Caco-2 (cell line): ENCODE measurements at regions not wholly inside any gene's neighbourhood (a gene's known extent, or its start where the extent isn't known, plus 50 kb on each side); places are given as distances from the start of the nearest gene placed in this dataset.
"Not testable (repeated sequence)": the region's sequence is repeated elsewhere in the genome, so short reads cannot be mapped to it uniquely, and the experiment has no call there.

Experiments
- BruUV-seq: library from RNA; stranded (reverse); fragments of 400-500 nt; replicated peaks from 2 replicates; lab custom pipeline; 2021; lab: Mats Ljungman, UMichigan
- CTCF ChIA-PET: fragments of 300-600 bp; sonication (Branson Sonifier 250); formaldehyde crosslinking; loops from one replicate; lab custom pipeline; 2022; ENCODE audit warnings: antibody characterized with exemption; lab: Charles Lee
- POLR2A ChIA-PET: fragments of 300-600 bp; sonication (Branson Sonifier 250); formaldehyde crosslinking; loops from one replicate; lab custom pipeline; 2022; ENCODE audit warnings: antibody characterized with exemption; lab: Charles Lee
- DNase-seq, 2 experiments: peaks; one replicate each; pipeline versions ENCODE4 v3.0.0 to v3.0.0-alpha.2; 2020 to 2022
- H3K27me3 ChIP-seq: replicated peaks from 2 replicates; pipeline ENCODE4 v1.6.0; 2011; ENCODE audit warnings: low read length; ENCODE audit not compliant: control insufficient read depth, insufficient read depth
- H3K36me3 ChIP-seq: 2 replicates; pipeline ENCODE4 v1.5.1; 2011; ENCODE audit warnings: low read length; ENCODE audit not compliant: control insufficient read depth, insufficient read depth
- H3K4me1 ChIP-seq: fragments of 250-450 bp; sonication (Bioruptor Pico); 2 replicates; pipeline ENCODE4 v1.5.1; 2020; ENCODE audit warnings: mild to moderate bottlenecking
- H3K4me3 ChIP-seq: 2 replicates; pipeline ENCODE4 v1.5.1; 2011; ENCODE audit warnings: low read depth, mild to moderate bottlenecking, control low read depth, low read length
- H3K9me3 ChIP-seq: fragments of 250-450 bp; sonication (Bioruptor Pico); 2 replicates; pipeline ENCODE4 v1.5.1; 2020; ENCODE audit warnings: mild to moderate bottlenecking, moderate library complexity
- H3K27ac Mint-ChIP-seq: one replicate; pipeline ENCODE4 v1.8.0; 2022; ENCODE audit warnings: mixed read lengths; ENCODE audit not compliant: unreplicated experiment
- H3K27me3 Mint-ChIP-seq: one replicate; pipeline ENCODE4 v1.8.0; 2022; ENCODE audit warnings: mixed read lengths; ENCODE audit not compliant: insufficient read depth, unreplicated experiment
- H3K36me3 Mint-ChIP-seq: one replicate; pipeline ENCODE4 v1.8.0; 2022; ENCODE audit warnings: mild to moderate bottlenecking, mixed read lengths; ENCODE audit not compliant: insufficient read depth, unreplicated experiment
- H3K4me1 Mint-ChIP-seq: one replicate; pipeline ENCODE4 v1.8.0; 2022; ENCODE audit warnings: low read depth, mixed read lengths; ENCODE audit not compliant: unreplicated experiment
- H3K4me3 Mint-ChIP-seq: one replicate; pipeline ENCODE4 v1.8.0; 2022; ENCODE audit warnings: mild to moderate bottlenecking, moderate library complexity, mixed read lengths; ENCODE audit not compliant: unreplicated experiment
- H3K9me3 Mint-ChIP-seq: one replicate; pipeline ENCODE4 v1.8.0; 2022; ENCODE audit warnings: mixed read lengths; ENCODE audit not compliant: unreplicated experiment
- intact Hi-C: fragments of 100-400 bp; cut with micrococcal nuclease; formaldehyde crosslinking; loops from one replicate; pipeline ENCODE4 v1.10.0; 2022; ENCODE audit not compliant: unreplicated experiment
- TF ChIP-seq, protein P1 (sequence below), 2 experiments: fragments of 200-600 bp in 1 of 2; IDR thresholded peaks; 1 replicate in 1 of 2; 2 replicates in 1 of 2; pipeline versions ENCODE4 v1.5.1 to v1.8.0; 2011 to 2022; ENCODE audit warnings: antibody characterized with exemption in 1 of 2, control low read depth in 1 of 2, inconsistent platforms in 1 of 2, low read depth in 1 of 2, low read length in 1 of 2, mild to moderate bottlenecking in 1 of 2, moderate library complexity in 1 of 2; ENCODE audit not compliant: insufficient read depth in 1 of 2, severe bottlenecking in 1 of 2, unreplicated experiment in 1 of 2

DNA sequence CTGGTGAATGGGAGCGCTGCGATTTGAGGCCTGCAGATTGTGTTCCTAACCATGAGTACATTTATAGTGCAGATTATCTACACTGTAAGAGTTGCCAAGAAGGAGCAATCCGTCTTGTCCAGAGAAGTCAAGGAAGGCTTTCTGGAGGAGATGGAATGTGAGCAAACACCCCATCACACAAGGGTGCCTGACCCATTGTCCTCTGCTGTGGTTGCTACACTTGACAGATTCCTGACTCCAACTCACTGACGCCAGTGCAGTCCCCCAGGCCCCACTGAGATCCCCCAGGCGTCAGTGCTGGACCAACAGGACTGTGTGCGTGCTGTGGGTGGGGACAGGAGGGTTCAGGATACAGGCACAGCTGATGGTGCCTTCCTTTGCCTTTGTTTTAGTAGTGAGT, 135.9 kb upstream of the TPM1 start:
- peaks cover 12% of the 10 kb centered on the region for H3K4me1 Mint-ChIP-seq
- H3K4me3 Mint-ChIP-seq = no peak overlapping the region
- H3K36me3 Mint-ChIP-seq = no peaks in the 10 kb centered on the region

DNA sequence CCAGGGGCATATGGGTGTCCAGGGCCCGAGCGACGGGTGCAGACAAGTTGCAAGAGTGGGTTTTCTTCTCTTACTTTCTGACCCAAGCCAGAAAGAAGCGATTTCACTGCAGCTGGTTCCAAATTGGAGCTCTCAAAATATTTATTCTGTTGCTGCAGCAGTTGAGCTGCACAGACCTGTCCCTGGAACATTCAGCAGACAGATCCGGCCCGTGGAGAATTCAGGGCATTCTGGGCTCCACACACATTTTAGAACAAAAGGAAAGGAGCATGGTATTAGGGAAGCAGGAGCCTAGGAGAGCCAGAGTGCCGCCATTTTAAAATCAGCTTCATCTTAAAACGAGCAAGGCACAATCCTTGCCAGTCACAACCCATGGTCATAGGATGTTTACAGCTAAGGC, 135.3 kb upstream of the TPM1 start:
- H3K4me1 Mint-ChIP-seq = peaks cover 14% of the 10 kb centered on the region
- H3K9me3 Mint-ChIP-seq = no peaks in the 10 kb centered on the region
- TF ChIP-seq, protein P1, sequence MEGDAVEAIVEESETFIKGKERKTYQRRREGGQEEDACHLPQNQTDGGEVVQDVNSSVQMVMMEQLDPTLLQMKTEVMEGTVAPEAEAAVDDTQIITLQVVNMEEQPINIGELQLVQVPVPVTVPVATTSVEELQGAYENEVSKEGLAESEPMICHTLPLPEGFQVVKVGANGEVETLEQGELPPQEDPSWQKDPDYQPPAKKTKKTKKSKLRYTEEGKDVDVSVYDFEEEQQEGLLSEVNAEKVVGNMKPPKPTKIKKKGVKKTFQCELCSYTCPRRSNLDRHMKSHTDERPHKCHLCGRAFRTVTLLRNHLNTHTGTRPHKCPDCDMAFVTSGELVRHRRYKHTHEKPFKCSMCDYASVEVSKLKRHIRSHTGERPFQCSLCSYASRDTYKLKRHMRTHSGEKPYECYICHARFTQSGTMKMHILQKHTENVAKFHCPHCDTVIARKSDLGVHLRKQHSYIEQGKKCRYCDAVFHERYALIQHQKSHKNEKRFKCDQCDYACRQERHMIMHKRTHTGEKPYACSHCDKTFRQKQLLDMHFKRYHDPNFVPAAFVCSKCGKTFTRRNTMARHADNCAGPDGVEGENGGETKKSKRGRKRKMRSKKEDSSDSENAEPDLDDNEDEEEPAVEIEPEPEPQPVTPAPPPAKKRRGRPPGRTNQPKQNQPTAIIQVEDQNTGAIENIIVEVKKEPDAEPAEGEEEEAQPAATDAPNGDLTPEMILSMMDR (IDR thresholded peaks at IDR 0.05; ENCODE audit: insufficient read depth in 1 of 2, low read depth in 1 of 2, low read length in 1 of 2, severe bottlenecking in 1 of 2, unreplicated experiment in 1 of 2) = no peak
- H3K9me3 ChIP-seq = no peaks in the 10 kb centered on the region
- CTCF ChIA-PET = interaction anchor here (0.6 kb wide), 1 partner anchor 128 kb away, joined by 3 read pairs; no protein-coding TSS in a partner anchor
- H3K27me3 ChIP-seq = no peaks in the 10 kb centered on the region
- 0 out of 2 replicates have a peak, but pooled peaks cover 3% of the 10 kb centered on the region for H3K4me1 ChIP-seq
- no peak for DNase-seq
- intact Hi-C loops = no loop called here
- BruUV-seq = no TSS peak
- POLR2A ChIA-PET = no interaction called here
- no peak overlapping the region for H3K4me3 Mint-ChIP-seq
- H3K36me3 Mint-ChIP-seq = no peaks in the 10 kb centered on the region
- H3K4me3 ChIP-seq = no peak overlapping the region
- H3K36me3 ChIP-seq = no peaks in the 10 kb centered on the region
- no peaks in the 10 kb centered on the region for H3K27me3 Mint-ChIP-seq
- no peak overlapping the region for H3K27ac Mint-ChIP-seq

More for the DNA sequence above, 135.9 kb upstream of the TPM1 start:
- H3K9me3 Mint-ChIP-seq = no peaks in the 10 kb centered on the region
- no peak for DNase-seq
- Histone ChIP-seq H3K4me1 (0 out of 2 replicates have a peak, but pooled peaks cover 3% of the 10 kb centered on the region), H3K4me3 (no peak overlapping the region), H3K36me3 (no peaks in the 10 kb centered on the region), H3K27me3 (no peaks in the 10 kb centered on the region), H3K9me3 (no peaks in the 10 kb centered on the region)
- ChIA-PET POLR2A (no interaction called here), CTCF (no interaction called here)
- no TSS peak for BruUV-seq
- H3K27me3 Mint-ChIP-seq = no peaks in the 10 kb centered on the region
- TF ChIP-seq, protein P1 (IDR thresholded peaks at IDR 0.05; ENCODE audit: insufficient read depth in 1 of 2, low read depth in 1 of 2, low read length in 1 of 2, severe bottlenecking in 1 of 2, unreplicated experiment in 1 of 2) = no peak
- intact Hi-C loops = no loop called here
- no peak overlapping the region for H3K27ac Mint-ChIP-seq

DNA sequence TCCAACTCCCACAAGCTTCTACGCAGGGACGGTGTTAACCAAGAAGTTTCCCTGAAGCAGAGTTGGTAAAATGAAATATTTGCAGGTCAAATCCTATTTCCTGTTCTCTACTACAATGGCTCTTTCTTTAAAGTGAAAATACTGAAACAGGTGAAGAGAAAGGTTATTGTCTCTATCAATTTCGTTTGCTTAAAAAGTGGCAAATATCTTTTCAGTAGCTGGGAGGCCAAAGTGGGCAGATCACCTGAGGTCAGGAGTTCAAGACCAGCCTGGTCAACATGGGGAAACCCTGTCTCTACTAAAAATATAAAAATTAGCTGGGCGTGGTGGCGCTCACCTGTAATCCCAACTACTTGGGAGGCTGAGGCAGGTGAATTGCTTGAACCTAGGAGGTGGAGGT, 134.2 kb upstream of the TPM1 start:
- H3K27me3 Mint-ChIP-seq, H3K27me3 ChIP-seq, H3K36me3 ChIP-seq, BruUV-seq, H3K4me1 ChIP-seq, H3K36me3 Mint-ChIP-seq, intact Hi-C loops, CTCF ChIA-PET, H3K9me3 ChIP-seq, DNase-seq, H3K4me3 ChIP-seq, H3K4me3 Mint-ChIP-seq, H3K27ac Mint-ChIP-seq, H3K9me3 Mint-ChIP-seq: not testable (repeated sequence)
- H3K4me1 Mint-ChIP-seq = peaks cover 14% of the 10 kb centered on the region
- POLR2A ChIA-PET = interaction anchor here (0.5 kb wide), 1 partner anchor 9 kb away, joined by 4 read pairs; no protein-coding TSS in a partner anchor

DNA sequence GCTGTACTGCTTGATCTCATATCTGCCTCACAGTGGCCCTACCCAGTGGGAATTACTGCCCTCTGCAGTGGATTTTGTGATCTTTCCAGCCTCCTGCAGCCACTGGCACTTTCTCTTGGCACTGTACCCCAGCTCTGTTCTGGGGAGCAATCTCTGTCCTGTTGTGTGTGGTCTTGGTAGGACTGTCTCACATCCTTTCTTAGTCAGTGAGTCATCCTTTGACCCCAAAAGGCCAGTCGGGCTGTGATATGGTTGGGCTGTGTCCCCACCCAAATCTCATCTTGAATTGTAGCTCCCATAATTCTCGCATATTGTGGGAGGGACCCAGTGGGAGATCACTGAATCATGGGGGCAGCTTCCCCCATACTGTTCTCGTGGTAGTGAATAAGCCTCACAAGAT, 133.3 kb upstream of the TPM1 start:
- ChIA-PET CTCF (no interaction called here), POLR2A (no interaction called here)
- Mint-ChIP-seq H3K36me3 (no peaks in the 10 kb centered on the region), H3K4me1 (peaks cover 8% of the 10 kb centered on the region), H3K27me3 (no peaks in the 10 kb centered on the region), H3K9me3 (no peaks in the 10 kb centered on the region), H3K27ac (no peak overlapping the region), H3K4me3 (no peak overlapping the region)
- H3K36me3 ChIP-seq = no peaks in the 10 kb centered on the region
- H3K4me3 ChIP-seq = no peak overlapping the region
- TF ChIP-seq, protein P1 (IDR thresholded peaks at IDR 0.05; ENCODE audit: insufficient read depth in 1 of 2, low read depth in 1 of 2, low read length in 1 of 2, severe bottlenecking in 1 of 2, unreplicated experiment in 1 of 2) = no peak
- BruUV-seq = no TSS peak
- H3K4me1 ChIP-seq = no peaks in the 10 kb centered on the region
- intact Hi-C loops = no loop called here
- H3K27me3 ChIP-seq = no peaks in the 10 kb centered on the region
- no peak for DNase-seq
- H3K9me3 ChIP-seq = no peaks in the 10 kb centered on the region
